ENCODE measurements at regions not wholly inside any gene's neighbourhood (a gene's known extent, or its start where the extent isn't known, plus 50 kb on each side); places are given as distances from the start of the nearest gene placed in this dataset.
A peak's percentile ranks its signal among the peaks of the same experiment; 100 is the strongest.

GRCh38 chr1:25036117-25036546 is 106.1 kb upstream of the RUNX3 start:
- DNase-seq (ENCODE audit: low read depth in 2 of 2) = no peak

GRCh38 chr1:25035523-25036116 is 105.5 kb upstream of the RUNX3 start:
- DNase-seq (ENCODE audit: low read depth in 2 of 2) = no peak

GRCh38 chr1:25034736-25035522 is 104.9 kb upstream of the RUNX3 start:
- DNase-seq (ENCODE audit: low read depth in 2 of 2) = no peak

GRCh38 chr1:25033828-25034705 is 104.0 kb upstream of the RUNX3 start:
- no peak for DNase-seq (ENCODE audit: low read depth in 2 of 2)

GRCh38 chr1:25033030-25033827 is 103.2 kb upstream of the RUNX3 start:
- no peak for DNase-seq (ENCODE audit: low read depth in 2 of 2)

- DNase-seq (ENCODE audit: low read depth in 2 of 2) = no peak
Observed at GRCh38 chr1:25031966-25032667, 102.0 kb upstream of the RUNX3 start.

GRCh38 chr1:25031601-25031965 is 101.5 kb upstream of the RUNX3 start:
- peak in 1 of 2 donors; percentile 56 for DNase-seq (ENCODE audit: low read depth in 2 of 2)

GRCh38 chr1:25030674-25031589 is 100.9 kb upstream of the RUNX3 start:
- DNase-seq (ENCODE audit: low read depth in 2 of 2) = peak; percentile 60 to 79

GRCh38 chr1:25030012-25030411 is 99.9 kb upstream of the RUNX3 start:
- no peak for DNase-seq (ENCODE audit: low read depth in 2 of 2)

- peak in 1 of 2 donors; percentile 30 for DNase-seq (ENCODE audit: low read depth in 2 of 2)
Observed at GRCh38 chr1:25028907-25029599, 99.0 kb upstream of the RUNX3 start.

GRCh38 chr1:25028587-25028906 is 98.5 kb upstream of the RUNX3 start:
- DNase-seq (ENCODE audit: low read depth in 2 of 2) = no peak

- DNase-seq (ENCODE audit: low read depth in 2 of 2) = no peak
Observed at GRCh38 chr1:25027822-25028586, 97.9 kb upstream of the RUNX3 start.

GRCh38 chr1:25026730-25027450 is 96.8 kb upstream of the RUNX3 start:
- no peak for DNase-seq (ENCODE audit: low read depth in 2 of 2)

- no peak for DNase-seq (ENCODE audit: low read depth in 2 of 2)
Observed at GRCh38 chr1:25026304-25026703, 96.2 kb upstream of the RUNX3 start.

GRCh38 chr1:25024615-25025350 is 94.7 kb upstream of the RUNX3 start:
- DNase-seq (ENCODE audit: low read depth in 2 of 2) = no peak

GRCh38 chr1:25023826-25024225 is 93.8 kb upstream of the RUNX3 start:
- no peak for DNase-seq (ENCODE audit: low read depth in 2 of 2)

- no peak for DNase-seq (ENCODE audit: low read depth in 2 of 2)
Observed at GRCh38 chr1:25023190-25023578, 93.1 kb upstream of the RUNX3 start.
